ENCODE measurements at regions not wholly inside any gene's neighbourhood (a gene's known extent, or its start where the extent isn't known, plus 50 kb on each side); places are given as distances from the start of the nearest gene placed in this dataset.

- Histone ChIP-seq H2AFZ (ENCODE audit: low read length) (no peak overlapping the region), H3K79me1 (ENCODE audit: insufficient read depth, low read depth, low read length, poor library complexity, severe bottlenecking) (no peaks in the 10 kb centered on the region), H3K23ac (ENCODE audit: insufficient read length, low read depth, low read length) (no peak overlapping the region), H3K9ac (ENCODE audit: extremely low read depth, insufficient read length, low read length) (no peak overlapping the region), H3K18ac (ENCODE audit: insufficient read length, low read depth, low read length) (no peak overlapping the region), H4K8ac (replicated peaks; ENCODE audit: insufficient read length, low read depth, low read length) (no peak overlapping the region), H2BK120ac (ENCODE audit: low read depth, low read length, poor library complexity, severe bottlenecking) (no peak overlapping the region), H4K5ac (ENCODE audit: insufficient read length, low read depth, low read length) (no peak overlapping the region), H2BK12ac (ENCODE audit: insufficient read length, low read depth, low read length) (no peak overlapping the region), H3K27me3 (ENCODE audit: insufficient read depth, low read length) (no peaks in the 10 kb centered on the region), H4K91ac (ENCODE audit: insufficient read length, low read depth, low read length) (no peak overlapping the region), H2BK5ac (ENCODE audit: insufficient read length, low read length) (no peak overlapping the region), H4K20me1 (ENCODE audit: control insufficient read depth, insufficient read depth, insufficient read length) (no peaks in the 10 kb centered on the region), H3T11ph (ENCODE audit: low read length) (no peak overlapping the region), H3K56ac (ENCODE audit: insufficient read length, low read depth, low read length) (no peak overlapping the region), H2BK15ac (ENCODE audit: low read depth, low read length) (no peak overlapping the region), H3K4me2 (ENCODE audit: insufficient read depth, insufficient read length, low read length) (no peak overlapping the region), H3K79me2 (ENCODE audit: insufficient read depth, low read length) (no peaks in the 10 kb centered on the region), H3K27ac (ENCODE audit: insufficient read length, low read depth, low read length) (no peak overlapping the region), H3K9me3 (ENCODE audit: control insufficient read depth, low read depth, low read length) (no peaks in the 10 kb centered on the region), H3K23me2 (ENCODE audit: insufficient read length, low read depth, low read length, poor library complexity, severe bottlenecking) (no peaks in the 10 kb centered on the region), H3K4me1 (ENCODE audit: insufficient read depth, low read length) (peaks cover 7% of the 10 kb centered on the region; the same call in 1 of the 2 replicates), H2BK20ac (ENCODE audit: low read depth, low read length, poor library complexity, severe bottlenecking) (no peak overlapping the region), H3K4ac (ENCODE audit: low read depth, low read length) (no peak overlapping the region), H2AK5ac (ENCODE audit: insufficient read length, low read length) (no peak overlapping the region), H3K14ac (ENCODE audit: insufficient read depth, low read length) (no peak overlapping the region)
- Mint-ChIP-seq H3K27ac (0 out of 7 replicates have a peak overlapping the region, but pooled peaks of 1 of the 3 experiments have one; percentile 22), H3K9me3 (no peaks in the 10 kb centered on the region), H3K4me3 (no peak overlapping the region), H3K4me1 (peaks cover 17 to 20% of the 10 kb centered on the region in 2 experiments), H3K36me3 (ENCODE audit: insufficient read depth in 1 of 3, low read depth in 3 of 3) (no peaks in the 10 kb centered on the region; a peak in 1 of 7 replicates), H3K27me3 (ENCODE audit: low read depth) (no peaks in the 10 kb centered on the region)
- no peak for DNase-seq
- WGBS (ENCODE audit: extremely low coverage, insufficient read length, low lambda C conversion rate) = no CpG with 5 or more reads among the region's 4 CpGs
- no peak for TF ChIP-seq CTCF (conservative IDR thresholded peaks at IDR 0.05)
Observed at GRCh38 chr6:71410164-71410566, 121.6 kb downstream of the OGFRL1 start.
